SK-N-SH treated with all-trans-retinoic acid at 6 μM for 48 hours (cell line): ENCODE measurements at regions not wholly inside any gene's neighbourhood (a gene's known extent, or its start where the extent isn't known, plus 50 kb on each side); places are given as distances from the start of the nearest gene placed in this dataset.

Experiments used
- ATAC-seq: fragments of 200-7000 bp; cut with Tn5 transposase; 3 replicates; pipeline ENCODE4 v1.9.1; 2020; ENCODE audit warnings: mild to moderate bottlenecking, moderate library complexity
- BACH2 ChIP-seq: fragments of 250-450 bp; sonication (Bioruptor Pico); IDR thresholded peaks from 2 replicates; pipeline ENCODE4 v1.9.0; 2021; ENCODE audit warnings: mild to moderate bottlenecking, borderline replicate concordance
- ESRRG ChIP-seq: fragments of 250-450 bp; sonication (Bioruptor Pico); IDR thresholded peaks from 2 replicates; pipeline ENCODE4 v1.6.1; 2021; ENCODE audit warnings: mild to moderate bottlenecking
- GLIS3 ChIP-seq: fragments of 250-450 bp; sonication (Bioruptor Pico); IDR thresholded peaks from 2 replicates; pipeline ENCODE4 v1.5.0; 2020; ENCODE audit warnings: mild to moderate bottlenecking, moderate library complexity
- ISL1 ChIP-seq: fragments of 250-450 bp; sonication (Bioruptor Pico); IDR thresholded peaks from 2 replicates; pipeline ENCODE4 v2.1.2; 2022; ENCODE audit warnings: mild to moderate bottlenecking, moderate library complexity
- PPARA ChIP-seq: fragments of 250-450 bp; sonication (Bioruptor Pico); IDR thresholded peaks from 2 replicates; pipeline ENCODE4 v1.5.0; 2020; ENCODE audit warnings: mild to moderate bottlenecking, borderline replicate concordance
- RARB ChIP-seq: fragments of 250-450 bp; sonication (Bioruptor Pico); IDR thresholded peaks from 2 replicates; pipeline ENCODE4 v1.8.0; 2021; ENCODE audit warnings: mild to moderate bottlenecking, moderate library complexity
- SNAI2 ChIP-seq: fragments of 250-450 bp; sonication (Bioruptor Pico); IDR thresholded peaks from 2 replicates; pipeline ENCODE4 v1.5.0; 2020; ENCODE audit warnings: mild to moderate bottlenecking, moderate library complexity
- TCF4 ChIP-seq: fragments of 250-450 bp; sonication (Bioruptor Pico); IDR thresholded peaks from 2 replicates; pipeline ENCODE4 v1.8.0; 2021; ENCODE audit warnings: mild to moderate bottlenecking, moderate library complexity, borderline replicate concordance
- TOX ChIP-seq: fragments of 250-450 bp; sonication (Bioruptor Pico); IDR thresholded peaks from 2 replicates; pipeline ENCODE4 v1.8.0; 2021; ENCODE audit warnings: mild to moderate bottlenecking, moderate library complexity, borderline replicate concordance
- ZC3H10 ChIP-seq: fragments of 250-450 bp; sonication (Bioruptor Pico); IDR thresholded peaks from 2 replicates; pipeline ENCODE4 v1.5.1; 2021; ENCODE audit warnings: mild to moderate bottlenecking, moderate library complexity
- ZFP30 ChIP-seq: fragments of 450-650 bp; formaldehyde crosslinking; IDR thresholded peaks from 2 replicates; pipeline ENCODE4 v1.5.0; 2022; ENCODE audit warnings: mild to moderate bottlenecking, moderate library complexity
- ZNF565 ChIP-seq: fragments of 450-650 bp; formaldehyde crosslinking; conservative IDR thresholded peaks from 2 replicates; pipeline ENCODE4 v1.5.0; 2020; ENCODE audit warnings: low read depth, mild to moderate bottlenecking, moderate library complexity
- TF ChIP-seq, protein P1 (sequence below): fragments of 250-450 bp; sonication (Bioruptor Pico); IDR thresholded peaks from 2 replicates; pipeline ENCODE4 v1.5.1; 2021; ENCODE audit warnings: mild to moderate bottlenecking, moderate library complexity
- TF ChIP-seq, protein P2 (sequence below): fragments of 250-450 bp; sonication (Bioruptor Pico); IDR thresholded peaks from 2 replicates; pipeline ENCODE4 v1.5.0; 2020; ENCODE audit warnings: mild to moderate bottlenecking, moderate library complexity
- TF ChIP-seq, protein P3 (sequence below): fragments of 250-450 bp; sonication (Bioruptor Pico); IDR thresholded peaks from 2 replicates; pipeline ENCODE4 v1.8.0; 2021; ENCODE audit warnings: low read depth, mild to moderate bottlenecking, moderate library complexity, borderline replicate concordance
- TF ChIP-seq, protein P4 (sequence below): fragments of 250-450 bp; sonication (Bioruptor Pico); IDR thresholded peaks from 2 replicates; pipeline ENCODE4 v1.5.1; 2020; ENCODE audit warnings: low read depth, mild to moderate bottlenecking, moderate library complexity
- TF ChIP-seq, protein P5 (sequence below): fragments of 250-450 bp; sonication (Bioruptor Pico); IDR thresholded peaks from 2 replicates; pipeline ENCODE4 v1.8.0; 2020; ENCODE audit warnings: mild to moderate bottlenecking, moderate library complexity, borderline replicate concordance

DNA sequence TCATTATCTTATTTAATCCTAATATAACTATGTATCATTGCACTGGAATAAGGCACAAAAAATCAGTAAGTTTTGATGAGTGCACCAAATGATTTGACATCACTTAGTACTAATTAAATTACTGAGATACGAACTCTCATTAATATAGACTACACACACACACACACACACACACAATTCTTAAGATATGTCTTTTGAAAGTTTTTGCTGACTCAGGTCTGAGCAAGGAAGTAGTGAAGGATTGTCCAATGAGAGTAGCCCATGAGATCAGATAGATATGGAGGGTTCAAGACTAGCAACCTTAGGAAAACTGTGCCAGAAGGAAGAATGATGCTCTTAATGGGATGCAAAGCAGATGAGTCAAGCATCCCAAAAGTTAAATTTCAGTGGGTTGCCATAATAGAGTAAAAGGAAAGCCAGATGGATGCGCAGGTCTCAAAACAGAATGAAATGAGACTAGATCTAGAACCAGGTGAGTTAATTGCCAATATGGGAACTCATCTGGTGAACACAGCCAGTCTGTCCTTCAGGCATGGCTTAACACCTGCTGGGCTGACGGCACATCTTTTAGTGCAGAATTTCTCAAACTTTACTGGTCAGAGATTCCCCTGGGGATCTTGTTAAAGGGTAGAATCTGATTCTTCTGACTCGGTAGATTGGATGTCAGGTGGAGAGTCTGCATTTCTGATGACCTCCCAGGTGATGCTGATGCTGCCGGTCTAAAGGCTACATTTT is 197.0 kb upstream of the NR4A3 start:
- TF ChIP-seq SNAI2 (CRISPR knock-in tag), result no peak
- TF ChIP-seq, protein P1, sequence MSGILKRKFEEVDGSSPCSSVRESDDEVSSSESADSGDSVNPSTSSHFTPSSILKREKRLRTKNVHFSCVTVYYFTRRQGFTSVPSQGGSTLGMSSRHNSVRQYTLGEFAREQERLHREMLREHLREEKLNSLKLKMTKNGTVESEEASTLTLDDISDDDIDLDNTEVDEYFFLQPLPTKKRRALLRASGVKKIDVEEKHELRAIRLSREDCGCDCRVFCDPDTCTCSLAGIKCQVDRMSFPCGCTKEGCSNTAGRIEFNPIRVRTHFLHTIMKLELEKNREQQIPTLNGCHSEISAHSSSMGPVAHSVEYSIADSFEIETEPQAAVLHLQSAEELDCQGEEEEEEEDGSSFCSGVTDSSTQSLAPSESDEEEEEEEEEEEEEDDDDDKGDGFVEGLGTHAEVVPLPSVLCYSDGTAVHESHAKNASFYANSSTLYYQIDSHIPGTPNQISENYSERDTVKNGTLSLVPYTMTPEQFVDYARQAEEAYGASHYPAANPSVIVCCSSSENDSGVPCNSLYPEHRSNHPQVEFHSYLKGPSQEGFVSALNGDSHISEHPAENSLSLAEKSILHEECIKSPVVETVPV (CRISPR knock-in tag), result no peak
- TF ChIP-seq TCF4 (CRISPR knock-in tag), result no peak
- no peak for TF ChIP-seq TOX (CRISPR knock-in tag)
- TF ChIP-seq PPARA (CRISPR knock-in tag), result no peak
- TF ChIP-seq, protein P2, sequence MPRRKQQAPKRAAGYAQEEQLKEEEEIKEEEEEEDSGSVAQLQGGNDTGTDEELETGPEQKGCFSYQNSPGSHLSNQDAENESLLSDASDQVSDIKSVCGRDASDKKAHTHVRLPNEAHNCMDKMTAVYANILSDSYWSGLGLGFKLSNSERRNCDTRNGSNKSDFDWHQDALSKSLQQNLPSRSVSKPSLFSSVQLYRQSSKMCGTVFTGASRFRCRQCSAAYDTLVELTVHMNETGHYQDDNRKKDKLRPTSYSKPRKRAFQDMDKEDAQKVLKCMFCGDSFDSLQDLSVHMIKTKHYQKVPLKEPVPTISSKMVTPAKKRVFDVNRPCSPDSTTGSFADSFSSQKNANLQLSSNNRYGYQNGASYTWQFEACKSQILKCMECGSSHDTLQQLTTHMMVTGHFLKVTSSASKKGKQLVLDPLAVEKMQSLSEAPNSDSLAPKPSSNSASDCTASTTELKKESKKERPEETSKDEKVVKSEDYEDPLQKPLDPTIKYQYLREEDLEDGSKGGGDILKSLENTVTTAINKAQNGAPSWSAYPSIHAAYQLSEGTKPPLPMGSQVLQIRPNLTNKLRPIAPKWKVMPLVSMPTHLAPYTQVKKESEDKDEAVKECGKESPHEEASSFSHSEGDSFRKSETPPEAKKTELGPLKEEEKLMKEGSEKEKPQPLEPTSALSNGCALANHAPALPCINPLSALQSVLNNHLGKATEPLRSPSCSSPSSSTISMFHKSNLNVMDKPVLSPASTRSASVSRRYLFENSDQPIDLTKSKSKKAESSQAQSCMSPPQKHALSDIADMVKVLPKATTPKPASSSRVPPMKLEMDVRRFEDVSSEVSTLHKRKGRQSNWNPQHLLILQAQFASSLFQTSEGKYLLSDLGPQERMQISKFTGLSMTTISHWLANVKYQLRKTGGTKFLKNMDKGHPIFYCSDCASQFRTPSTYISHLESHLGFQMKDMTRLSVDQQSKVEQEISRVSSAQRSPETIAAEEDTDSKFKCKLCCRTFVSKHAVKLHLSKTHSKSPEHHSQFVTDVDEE (CRISPR knock-in tag), result no peak
- TF ChIP-seq, protein P3, sequence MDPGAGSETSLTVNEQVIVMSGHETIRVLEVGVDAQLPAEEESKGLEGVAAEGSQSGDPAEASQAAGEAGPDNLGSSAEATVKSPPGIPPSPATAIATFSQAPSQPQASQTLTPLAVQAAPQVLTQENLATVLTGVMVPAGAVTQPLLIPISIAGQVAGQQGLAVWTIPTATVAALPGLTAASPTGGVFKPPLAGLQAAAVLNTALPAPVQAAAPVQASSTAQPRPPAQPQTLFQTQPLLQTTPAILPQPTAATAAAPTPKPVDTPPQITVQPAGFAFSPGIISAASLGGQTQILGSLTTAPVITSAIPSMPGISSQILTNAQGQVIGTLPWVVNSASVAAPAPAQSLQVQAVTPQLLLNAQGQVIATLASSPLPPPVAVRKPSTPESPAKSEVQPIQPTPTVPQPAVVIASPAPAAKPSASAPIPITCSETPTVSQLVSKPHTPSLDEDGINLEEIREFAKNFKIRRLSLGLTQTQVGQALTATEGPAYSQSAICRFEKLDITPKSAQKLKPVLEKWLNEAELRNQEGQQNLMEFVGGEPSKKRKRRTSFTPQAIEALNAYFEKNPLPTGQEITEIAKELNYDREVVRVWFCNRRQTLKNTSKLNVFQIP, result no peak
- TF ChIP-seq, protein P4, sequence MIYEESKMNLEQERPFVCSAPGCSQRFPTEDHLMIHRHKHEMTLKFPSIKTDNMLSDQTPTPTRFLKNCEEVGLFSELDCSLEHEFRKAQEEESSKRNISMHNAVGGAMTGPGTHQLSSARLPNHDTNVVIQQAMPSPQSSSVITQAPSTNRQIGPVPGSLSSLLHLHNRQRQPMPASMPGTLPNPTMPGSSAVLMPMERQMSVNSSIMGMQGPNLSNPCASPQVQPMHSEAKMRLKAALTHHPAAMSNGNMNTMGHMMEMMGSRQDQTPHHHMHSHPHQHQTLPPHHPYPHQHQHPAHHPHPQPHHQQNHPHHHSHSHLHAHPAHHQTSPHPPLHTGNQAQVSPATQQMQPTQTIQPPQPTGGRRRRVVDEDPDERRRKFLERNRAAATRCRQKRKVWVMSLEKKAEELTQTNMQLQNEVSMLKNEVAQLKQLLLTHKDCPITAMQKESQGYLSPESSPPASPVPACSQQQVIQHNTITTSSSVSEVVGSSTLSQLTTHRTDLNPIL (CRISPR knock-in tag), result no peak
- no peak for TF ChIP-seq ZC3H10 (CRISPR knock-in tag)
- no peak for TF ChIP-seq RARB (CRISPR knock-in tag)
- TF ChIP-seq ESRRG, result no peak
- TF ChIP-seq, protein P5, sequence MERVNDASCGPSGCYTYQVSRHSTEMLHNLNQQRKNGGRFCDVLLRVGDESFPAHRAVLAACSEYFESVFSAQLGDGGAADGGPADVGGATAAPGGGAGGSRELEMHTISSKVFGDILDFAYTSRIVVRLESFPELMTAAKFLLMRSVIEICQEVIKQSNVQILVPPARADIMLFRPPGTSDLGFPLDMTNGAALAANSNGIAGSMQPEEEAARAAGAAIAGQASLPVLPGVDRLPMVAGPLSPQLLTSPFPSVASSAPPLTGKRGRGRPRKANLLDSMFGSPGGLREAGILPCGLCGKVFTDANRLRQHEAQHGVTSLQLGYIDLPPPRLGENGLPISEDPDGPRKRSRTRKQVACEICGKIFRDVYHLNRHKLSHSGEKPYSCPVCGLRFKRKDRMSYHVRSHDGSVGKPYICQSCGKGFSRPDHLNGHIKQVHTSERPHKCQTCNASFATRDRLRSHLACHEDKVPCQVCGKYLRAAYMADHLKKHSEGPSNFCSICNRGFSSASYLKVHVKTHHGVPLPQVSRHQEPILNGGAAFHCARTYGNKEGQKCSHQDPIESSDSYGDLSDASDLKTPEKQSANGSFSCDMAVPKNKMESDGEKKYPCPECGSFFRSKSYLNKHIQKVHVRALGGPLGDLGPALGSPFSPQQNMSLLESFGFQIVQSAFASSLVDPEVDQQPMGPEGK (CRISPR knock-in tag), result no peak
- no peak for TF ChIP-seq BACH2 (CRISPR knock-in tag)
- no peak for TF ChIP-seq ZFP30
- TF ChIP-seq GLIS3 (CRISPR knock-in tag), result no peak
- TF ChIP-seq ZNF565, result no peak
- TF ChIP-seq, all 23 proteins: peak for 0
- no peak for ATAC-seq

DNA sequence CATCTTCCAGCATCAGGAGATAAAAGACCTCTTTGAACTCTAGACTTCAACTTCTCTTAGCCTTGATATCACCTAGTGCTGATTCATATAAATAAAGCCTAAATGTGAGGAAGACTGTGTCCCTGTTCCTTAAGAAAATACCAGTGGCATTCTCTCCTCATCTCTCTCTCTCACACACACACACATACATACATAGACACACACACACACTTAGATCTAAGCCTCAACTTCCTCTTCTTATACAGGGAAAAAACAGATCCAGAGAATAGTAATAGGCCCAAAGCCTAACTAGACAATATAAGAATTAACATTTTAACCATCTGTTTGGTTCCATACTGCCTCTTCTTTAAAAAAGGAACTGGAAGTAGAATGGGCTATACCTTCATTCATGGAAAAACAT is 195.3 kb upstream of the NR4A3 start:
- no peak for ATAC-seq
- TF ChIP-seq, protein P2 (CRISPR knock-in tag), result no peak
- no peak for TF ChIP-seq GLIS3 (CRISPR knock-in tag)
- TF ChIP-seq, protein P3, result no peak
- no peak for TF ChIP-seq RARB (CRISPR knock-in tag)
- no peak for TF ChIP-seq ESRRG
- no peak for TF ChIP-seq ISL1
- TF ChIP-seq, all 23 proteins: peak for 0
